Suprapubic skin (tissue), 3 donors: ENCODE measurements at regions not wholly inside any gene's neighbourhood (a gene's known extent, or its start where the extent isn't known, plus 50 kb on each side); places are given as distances from the start of the nearest gene placed in this dataset.
"Not testable (repeated sequence)": the region's sequence is repeated elsewhere in the genome, so short reads cannot be mapped to it uniquely, and the experiment has no call there.

Experiments used
- POLR2A ChIP-seq, 2 donors: fragments of 450-650 bp; IDR thresholded peaks; one replicate each; pipeline ENCODE4 v1.6.1; 2017; ENCODE audit warnings: antibody characterized with exemption in 2 of 2, mild to moderate bottlenecking in 2 of 2, moderate library complexity in 2 of 2
- TF ChIP-seq, protein P1 (sequence below), 2 donors: fragments of 200-600 bp in 1 of 2; fragments of 450-650 bp in 1 of 2; sonication (generic) in 1 of 2; IDR thresholded peaks; one replicate each; pipeline ENCODE4 v1.5.1; 2016 to 2019; ENCODE audit warnings: antibody characterized with exemption in 2 of 2, mild to moderate bottlenecking in 1 of 2, moderate library complexity in 1 of 2

DNA sequence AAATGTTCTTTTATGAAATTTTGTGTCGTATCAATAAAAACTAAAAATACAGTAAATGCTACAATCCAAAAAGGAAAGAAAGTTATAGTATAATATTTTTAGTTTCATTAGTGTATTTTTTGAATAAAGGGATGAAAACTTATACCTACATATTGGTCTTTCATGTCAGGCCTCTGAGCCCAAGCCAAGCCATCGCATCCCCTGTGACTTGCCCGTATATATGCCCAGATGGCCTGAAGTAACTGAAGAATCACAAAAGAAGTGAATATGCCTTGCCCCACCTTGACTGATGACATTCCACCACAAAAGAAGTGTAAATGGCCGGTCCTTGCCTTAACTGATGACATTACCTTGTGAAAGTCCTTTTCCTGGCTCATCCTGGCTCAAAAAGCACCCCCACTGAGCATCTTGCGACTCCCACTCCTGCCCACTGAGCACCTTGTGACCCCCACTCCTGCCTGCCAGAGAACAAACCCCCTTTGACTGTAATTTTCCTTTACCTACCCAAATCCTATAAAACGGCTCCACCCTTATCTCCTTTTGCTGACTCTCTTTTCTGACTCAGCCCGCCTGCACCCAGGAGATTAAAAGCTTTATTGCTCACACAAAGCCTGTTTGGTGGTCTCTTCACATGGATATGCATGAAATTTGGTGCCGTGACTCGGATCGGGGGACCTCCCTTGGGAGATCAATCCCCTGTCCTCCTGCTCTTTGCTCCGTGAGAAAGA, 108.2 kb upstream of the PELI1 start:
- TF ChIP-seq, protein P1, sequence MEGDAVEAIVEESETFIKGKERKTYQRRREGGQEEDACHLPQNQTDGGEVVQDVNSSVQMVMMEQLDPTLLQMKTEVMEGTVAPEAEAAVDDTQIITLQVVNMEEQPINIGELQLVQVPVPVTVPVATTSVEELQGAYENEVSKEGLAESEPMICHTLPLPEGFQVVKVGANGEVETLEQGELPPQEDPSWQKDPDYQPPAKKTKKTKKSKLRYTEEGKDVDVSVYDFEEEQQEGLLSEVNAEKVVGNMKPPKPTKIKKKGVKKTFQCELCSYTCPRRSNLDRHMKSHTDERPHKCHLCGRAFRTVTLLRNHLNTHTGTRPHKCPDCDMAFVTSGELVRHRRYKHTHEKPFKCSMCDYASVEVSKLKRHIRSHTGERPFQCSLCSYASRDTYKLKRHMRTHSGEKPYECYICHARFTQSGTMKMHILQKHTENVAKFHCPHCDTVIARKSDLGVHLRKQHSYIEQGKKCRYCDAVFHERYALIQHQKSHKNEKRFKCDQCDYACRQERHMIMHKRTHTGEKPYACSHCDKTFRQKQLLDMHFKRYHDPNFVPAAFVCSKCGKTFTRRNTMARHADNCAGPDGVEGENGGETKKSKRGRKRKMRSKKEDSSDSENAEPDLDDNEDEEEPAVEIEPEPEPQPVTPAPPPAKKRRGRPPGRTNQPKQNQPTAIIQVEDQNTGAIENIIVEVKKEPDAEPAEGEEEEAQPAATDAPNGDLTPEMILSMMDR (IDR thresholded peaks at IDR 0.05): not testable (repeated sequence)
- not testable (repeated sequence) for TF ChIP-seq POLR2A (IDR thresholded peaks at IDR 0.05)
